Heart right ventricle (tissue), 16 donors: ENCODE measurements at regions not wholly inside any gene's neighbourhood (a gene's known extent, or its start where the extent isn't known, plus 50 kb on each side); places are given as distances from the start of the nearest gene placed in this dataset.

Source experiments
- ATAC-seq, 8 donors: fragments of 200-7000 bp; cut with Tn5 transposase; one replicate each; pipeline ENCODE4 v1.9.1; 2020; ENCODE audit warnings: mild to moderate bottlenecking in 8 of 8, moderate library complexity in 8 of 8, moderate number of reproducible peaks in 1 of 8
- DNase-seq, 2 donors: peaks; one replicate each; pipeline ENCODE4 v3.0.0-alpha.2; 2020
- H3K27ac ChIP-seq, 10 donors: fragments of 200-600 bp; sonication (generic) in 2 of 10; one replicate each; pipeline versions ENCODE4 v1.5.0 to v1.8.0; 2020 to 2022; ENCODE audit warnings: mild to moderate bottlenecking in 3 of 10
- H3K27me3 ChIP-seq, 7 donors: fragments of 200-600 bp; one replicate each; pipeline ENCODE4 v1.8.0; 2021 to 2022; ENCODE audit warnings: mild to moderate bottlenecking in 2 of 7
- H3K36me3 ChIP-seq, 9 donors: fragments of 200-600 bp; sonication (generic) in 1 of 9; one replicate each; pipeline versions ENCODE4 v1.5.0 to v1.8.0; 2020 to 2022; ENCODE audit warnings: mild to moderate bottlenecking in 2 of 9
- H3K4me1 ChIP-seq, 9 donors: fragments of 200-600 bp; sonication (generic) in 1 of 9; one replicate each; pipeline versions ENCODE4 v1.5.0 to v1.8.0; 2020 to 2022; ENCODE audit warnings: mild to moderate bottlenecking in 4 of 9
- H3K4me3 ChIP-seq, 10 donors: fragments of 200-600 bp; sonication (generic) in 2 of 10; one replicate each; pipeline versions ENCODE4 v1.5.0 to v1.8.0; 2020 to 2022; ENCODE audit warnings: mild to moderate bottlenecking in 7 of 10, moderate library complexity in 2 of 10
- H3K9me3 ChIP-seq, 11 donors: fragments of 200-600 bp in 10 of 11; sonication (generic) in 2 of 11; one replicate each; pipeline versions ENCODE4 v1.5.0 to v1.8.0; 2013 to 2022; ENCODE audit warnings: mild to moderate bottlenecking in 2 of 11, control low read depth in 1 of 11, moderate library complexity in 1 of 11
- CTCF ChIP-seq, 9 donors: fragments of 200-600 bp; sonication (generic) in 2 of 9; IDR thresholded peaks; one replicate each; pipeline versions ENCODE4 v1.5.0 to v1.8.0; 2021 to 2022; ENCODE audit warnings: antibody characterized with exemption in 9 of 9, mild to moderate bottlenecking in 5 of 9, moderate library complexity in 1 of 9
- WGBS, 2 donors: extraction: QIAGEN DNeasy Blood & Tissue Kit; methylation state at CpG; one replicate each; pipeline ENCODE4 v1.1.7; 2013; ENCODE audit warnings: inconsistent platforms in 1 of 2; 5-methylcytosine and 5-hydroxymethylcytosine counted together
- intact Hi-C, 10 donors: fragments of 100-400 bp; cut with DNase I; formaldehyde crosslinking; loops; one replicate each; pipeline versions ENCODE4 v1.11.1 to v1.14.2; 2022
- donor health status: Arrhythmogenic right ventricular cardiomyopathy.
- donor health status: ischemic (EF 13 %, LVEDD 7.1; RV severe dilation, severe dysfunction).
- donor health status: healthy with polysubstance abuse.
- donor health status: DM: no; HTN: yes; CAD: no.
- donor health status: DM: no; HTN: no; CAD: no.
- donor health status: ischemic (EF 25% LVEDD 6.9; RV normal size, moderate dysfunction).
- donor health status: ischemic (EF 25% LVEDD 5.7; RV mildly dilated, moderate dysfunction).
- donor health status: healthy.
- donor health status: DM: yes; HTN: yes; CAD: no.
- donor health status: Ischemic cardiomyopathy.
- donor health status: ischemic (EF 35%, LVEDD 5.7; RV mildly dilated, moderate dysfunction).
- donor health status: nonischemic (EF 11% LVEDD 7.7; RV severe dilation, severe dysfunction).
- donor health status: DM: yes; HTN: yes; CAD: no.
- donor health status: PGD.
- donor health status: ischemic (EF 29% LVEDD 5.4; RV normal size, mild dysfunction).
- donor health status: nonischemic (EF 23%, LVEDD 6.1; RV moderate dilation, normal function).

- Histone ChIP-seq H3K36me3 (no peaks in the 10 kb centered on the region), H3K4me3 (no peak overlapping the region), H3K27ac (no peak overlapping the region), H3K4me1 (peaks cover 2 to 44% (median 18%) of the 10 kb centered on the region in 9 donors), H3K9me3 (no peaks in the 10 kb centered on the region), H3K27me3 (no peaks in the 10 kb centered on the region)
- intact Hi-C loops: no loop called here
- ATAC-seq (peak in 1 of 8 donors; percentile 34), DNase-seq (no peak)
- 78 to 85% methylated on average over 5 of the region's 5 CpGs for WGBS, 2 donors
- no peak for TF ChIP-seq CTCF (IDR thresholded peaks at IDR 0.05)
Measured at GRCh38 chr3:69563981-69564380, 175.3 kb upstream of the MITF start.

- DNase-seq (no peak), ATAC-seq (no peak)
- Histone ChIP-seq H3K4me3 (no peak overlapping the region), H3K4me1 (peaks cover 0 to 47% (median 18%) of the 10 kb centered on the region in 9 donors), H3K9me3 (no peaks in the 10 kb centered on the region), H3K27me3 (no peaks in the 10 kb centered on the region), H3K36me3 (no peaks in the 10 kb centered on the region), H3K27ac (no peak overlapping the region)
- intact Hi-C loops: no loop called here
- no peak for TF ChIP-seq CTCF (IDR thresholded peaks at IDR 0.05)
- 90 to 96% methylated on average over 3 of the region's 3 CpGs for WGBS, 2 donors
Measured at GRCh38 chr3:69563151-69563550, 176.1 kb upstream of the MITF start.

GRCh38 chr3:69562020-69562419 lies 176.1 kb upstream of the FRMD4B start:
- H3K27me3 ChIP-seq: no peaks in the 10 kb centered on the region
- ATAC-seq (no peak), DNase-seq (no peak)
- WGBS, 2 donors: 29 to 33% methylated on average over 4 of the region's 4 CpGs
- H3K27ac ChIP-seq: no peak overlapping the region
- intact Hi-C loops: no loop called here
- H3K9me3 ChIP-seq: no peaks in the 10 kb centered on the region
- no peak overlapping the region for H3K4me3 ChIP-seq
- TF ChIP-seq CTCF (IDR thresholded peaks at IDR 0.05): no peak
- no peaks in the 10 kb centered on the region for H3K36me3 ChIP-seq
- peaks cover 0 to 48% (median 16%) of the 10 kb centered on the region in 9 donors for H3K4me1 ChIP-seq

- Histone ChIP-seq H3K9me3 (no peaks in the 10 kb centered on the region), H3K27ac (no peak overlapping the region), H3K27me3 (no peaks in the 10 kb centered on the region), H3K4me1 (peaks cover 0 to 41% (median 16%) of the 10 kb centered on the region in 9 donors), H3K36me3 (no peaks in the 10 kb centered on the region), H3K4me3 (no peak overlapping the region)
- DNase-seq (no peak), ATAC-seq (peak in 1 of 8 donors; percentile 32)
- intact Hi-C loops: no loop called here
- peak in 1 of 9 donors; percentile 18 for TF ChIP-seq CTCF (IDR thresholded peaks at IDR 0.05)
Measured at GRCh38 chr3:69560818-69561217, 174.9 kb upstream of the FRMD4B start.
